ENCODE measurements at regions not wholly inside any gene's neighbourhood (a gene's known extent, or its start where the extent isn't known, plus 50 kb on each side); places are given as distances from the start of the nearest gene placed in this dataset.

DNA sequence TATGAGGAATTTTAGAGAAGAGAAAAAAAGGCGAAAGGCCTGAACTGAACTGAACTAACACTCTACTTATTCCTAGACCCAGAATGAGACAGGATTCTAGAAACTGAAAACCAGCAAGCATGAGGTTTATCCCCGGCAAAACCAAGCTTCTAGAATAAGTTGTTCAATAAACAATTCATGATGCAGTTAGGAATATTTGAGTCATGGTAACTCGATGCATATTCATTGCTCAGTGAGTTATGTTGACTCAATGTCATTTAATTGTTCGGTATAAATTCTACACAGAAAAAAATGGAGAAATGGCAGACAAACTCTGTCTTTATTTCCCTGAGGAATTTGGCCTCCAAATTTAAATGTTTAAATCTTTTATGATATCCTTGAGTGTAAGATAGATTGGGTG, 321.5 kb downstream of the SATB2 start:
- intact Hi-C loops (cut with micrococcal nuclease): no loop called here

GRCh38 chr2:199131876-199132275, 325.9 kb downstream of the SATB2 start:
- intact Hi-C loops (cut with micrococcal nuclease): no loop called here

DNA sequence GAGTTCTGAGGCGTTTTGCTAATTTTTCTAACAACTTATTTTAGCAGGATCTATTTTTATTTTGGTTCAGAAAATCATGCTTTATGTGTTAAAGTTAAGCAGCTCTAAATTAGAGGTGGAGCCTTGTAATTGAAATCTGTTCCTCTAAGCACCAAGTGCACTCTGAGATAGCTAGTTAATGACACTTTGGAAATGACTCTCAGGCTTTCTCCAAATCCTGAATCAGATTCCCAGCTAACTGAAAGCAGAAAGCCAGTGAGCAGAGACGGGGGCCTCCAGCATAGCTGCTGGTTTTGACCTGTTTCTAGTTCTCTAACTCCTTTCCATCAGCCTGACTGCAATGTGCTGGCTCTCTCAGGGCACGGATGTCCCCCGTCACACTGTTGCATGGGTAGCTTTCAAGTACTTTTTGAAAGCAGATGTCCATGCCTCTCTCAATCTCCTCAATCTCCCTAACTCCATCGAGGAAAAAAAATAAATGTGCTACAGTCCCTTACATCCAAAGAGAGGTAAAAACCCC, 326.5 kb downstream of the SATB2 start:
- intact Hi-C loops (cut with micrococcal nuclease): no loop called here

- intact Hi-C loops (cut with micrococcal nuclease): no loop called here
Observed at GRCh38 chr2:199130501-199130900, 327.2 kb downstream of the SATB2 start.

- intact Hi-C loops (cut with micrococcal nuclease): no loop called here
Observed at GRCh38 chr2:199128476-199129229, 329.1 kb downstream of the SATB2 start.

DNA sequence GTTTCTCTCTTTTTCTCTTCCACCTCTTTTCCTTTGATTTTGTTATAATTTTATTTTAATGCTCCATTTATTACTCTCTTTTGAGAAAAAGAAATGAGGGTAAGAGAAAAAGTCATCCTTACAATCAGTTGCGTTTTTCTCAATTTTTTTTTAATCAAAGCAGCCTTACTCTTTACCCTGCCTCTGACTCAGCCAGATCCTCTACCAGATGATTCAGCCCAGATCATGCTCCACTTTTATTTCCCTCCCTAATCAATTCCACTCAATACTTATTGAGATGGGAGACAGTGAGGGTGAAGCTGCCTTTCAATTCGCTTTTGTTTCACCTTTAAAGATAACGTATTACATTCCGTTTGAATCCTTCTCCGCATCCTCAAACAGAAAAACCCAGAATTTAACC, 337.9 kb downstream of the SATB2 start:
- intact Hi-C loops (cut with micrococcal nuclease): no loop called here

DNA sequence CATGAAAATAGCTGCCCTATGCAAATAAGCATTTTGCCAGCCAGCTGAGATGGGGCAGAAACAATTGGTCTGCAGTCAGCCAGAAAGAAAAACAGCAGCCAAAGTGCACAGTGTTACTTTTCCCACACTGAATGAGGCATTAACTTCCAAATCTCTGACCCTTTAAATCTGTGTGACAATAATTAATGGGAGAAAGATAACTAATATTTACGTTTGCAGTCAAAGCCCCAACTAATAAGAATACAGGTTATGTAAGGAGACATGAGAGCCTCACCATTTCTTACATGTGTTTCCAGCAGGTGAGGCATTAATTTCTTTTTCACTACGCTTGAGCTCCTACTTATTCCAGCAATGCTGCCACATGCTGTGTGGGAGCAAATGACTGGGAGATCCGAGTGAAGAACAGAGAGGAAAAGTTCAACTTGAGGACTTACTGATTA, 339.0 kb downstream of the SATB2 start:
- intact Hi-C loops (cut with micrococcal nuclease): no loop called here

DNA sequence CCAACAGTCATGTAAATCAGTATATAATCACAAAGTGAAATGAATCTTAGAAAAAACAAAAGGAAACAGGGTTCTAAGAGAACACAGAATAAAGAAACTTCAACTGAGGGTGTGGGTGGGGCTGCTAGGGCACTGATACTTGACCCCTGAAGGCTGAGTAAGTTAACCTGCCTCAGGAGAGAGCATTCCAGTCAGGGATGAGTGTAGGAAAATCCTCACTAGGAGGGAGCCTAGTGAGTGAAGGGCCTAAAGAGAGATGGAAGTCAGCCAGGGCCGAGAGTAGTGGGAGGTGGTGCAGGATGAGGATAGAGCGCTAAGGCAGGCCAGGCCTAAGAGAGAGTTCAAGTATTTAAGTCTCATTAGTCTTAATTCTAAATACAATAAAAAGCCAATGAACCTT, 342.6 kb downstream of the SATB2 start:
- intact Hi-C loops (cut with micrococcal nuclease): no loop called here

GRCh38 chr2:199113111-199113510, 344.6 kb downstream of the SATB2 start:
- intact Hi-C loops (cut with micrococcal nuclease): no loop called here

DNA sequence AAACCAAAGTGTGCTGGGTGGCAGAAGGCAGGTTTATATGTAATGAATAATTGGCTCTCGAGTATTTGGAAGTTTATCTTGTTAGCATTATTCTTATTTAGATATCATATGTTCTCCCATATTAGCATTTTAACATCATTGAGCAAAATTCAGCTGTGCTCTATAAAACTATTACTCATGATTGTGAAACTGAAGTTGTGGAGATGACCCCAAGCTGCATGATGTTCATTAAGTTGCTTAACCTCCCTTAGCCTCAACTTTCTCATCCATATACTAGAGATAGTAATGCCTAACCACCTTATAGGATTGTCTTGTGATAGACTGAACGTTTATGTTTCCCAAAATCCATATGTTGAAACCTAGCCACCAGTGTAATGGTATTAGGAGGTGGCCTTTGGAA, 346.3 kb downstream of the SATB2 start:
- intact Hi-C loops (cut with micrococcal nuclease): no loop called here

DNA sequence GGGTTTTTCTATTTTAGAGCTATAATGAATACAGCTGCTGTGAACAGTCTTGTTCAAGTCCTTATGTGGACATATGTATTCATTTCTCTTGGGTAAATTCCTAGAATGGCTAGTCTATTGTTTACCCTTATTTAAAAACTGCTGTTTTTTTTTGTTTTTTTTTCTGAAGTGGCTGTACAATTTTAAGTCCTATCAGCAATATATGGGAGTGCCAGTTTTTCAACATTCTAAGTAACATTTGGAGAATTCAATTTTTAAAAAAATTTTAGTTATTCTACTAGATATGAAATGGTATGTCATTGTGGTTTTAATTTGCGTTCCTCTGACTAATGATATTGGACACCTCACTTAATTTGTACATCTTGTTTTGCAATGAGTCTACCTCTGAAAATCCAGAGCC, 349.7 kb downstream of the SATB2 start:
- intact Hi-C loops (cut with micrococcal nuclease): no loop called here

DNA sequence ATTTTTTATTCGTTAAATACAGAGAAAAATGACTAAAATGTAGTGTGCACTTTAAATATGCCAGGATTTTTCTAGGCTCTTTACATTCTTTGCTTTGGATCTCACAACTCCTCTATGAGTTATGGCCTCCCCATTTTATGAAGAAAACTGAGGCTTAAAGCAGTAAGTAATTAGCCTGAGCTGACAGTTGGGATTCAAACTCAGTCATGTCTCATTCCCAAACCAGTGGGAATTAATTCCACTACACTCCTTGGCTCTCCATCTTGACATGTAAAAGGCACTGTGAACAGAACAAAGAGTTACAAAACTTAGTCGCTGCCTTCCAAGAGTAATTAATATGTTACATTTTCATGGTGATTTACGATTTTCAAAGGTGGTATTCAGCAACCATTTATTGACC, 351.9 kb downstream of the SATB2 start:
- intact Hi-C loops (cut with micrococcal nuclease): no loop called here

DNA sequence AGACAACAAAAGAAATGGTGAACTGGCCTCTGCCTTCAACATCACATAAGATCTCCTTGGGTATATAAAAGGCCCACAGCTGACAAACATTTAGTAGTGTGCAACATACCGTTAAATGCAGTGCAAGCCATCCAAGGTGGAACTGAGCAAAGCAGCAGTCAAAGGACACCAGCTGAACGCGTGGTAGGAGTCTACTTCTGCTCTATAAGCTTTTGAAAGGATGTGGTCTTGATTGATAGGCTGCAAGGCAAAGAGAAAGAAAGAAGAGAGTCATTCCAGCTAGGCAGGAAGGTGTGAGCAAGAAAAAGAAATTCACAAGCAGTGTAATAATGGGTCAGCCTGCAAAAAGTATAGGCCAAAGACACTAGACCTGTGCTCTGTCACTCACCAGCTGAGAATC, 356.3 kb downstream of the SATB2 start:
- intact Hi-C loops (cut with micrococcal nuclease): no loop called here

DNA sequence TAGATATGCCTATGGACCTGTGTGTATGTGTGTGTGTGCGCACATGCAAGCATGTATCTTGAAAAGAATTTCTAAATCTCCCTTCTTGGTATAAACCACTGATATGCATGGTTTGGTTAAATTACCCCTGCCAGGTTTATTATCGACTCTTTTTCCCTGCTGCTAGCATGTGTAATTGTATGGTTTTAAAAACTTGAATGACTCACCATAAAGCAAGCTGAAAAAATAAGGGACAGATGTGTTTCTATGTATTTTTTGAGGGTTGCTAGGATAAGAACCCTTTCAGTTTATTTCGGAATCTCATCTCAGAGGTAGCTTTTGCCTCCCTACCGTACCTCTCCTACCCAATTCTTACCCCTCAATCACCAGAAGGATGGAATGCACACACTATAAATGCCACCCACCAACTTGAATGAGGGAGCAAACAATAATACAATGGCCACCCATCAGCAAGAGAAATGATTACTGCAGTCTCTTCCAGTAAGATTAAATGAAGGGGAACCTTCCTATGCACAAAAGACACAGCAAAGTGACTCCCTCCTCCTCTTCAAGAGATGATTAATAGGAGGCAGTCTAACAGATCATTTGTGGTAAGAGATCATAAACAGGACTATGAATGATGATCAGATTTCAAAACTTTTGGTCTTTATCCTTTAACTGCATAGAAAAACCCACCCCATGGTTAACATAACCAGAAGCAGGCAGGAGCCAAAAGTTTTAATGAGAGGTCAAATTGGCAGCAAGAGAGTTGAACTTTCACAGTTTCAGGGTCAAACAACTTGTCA, 357.2 kb downstream of the SATB2 start:
- intact Hi-C loops (cut with micrococcal nuclease): no loop called here

DNA sequence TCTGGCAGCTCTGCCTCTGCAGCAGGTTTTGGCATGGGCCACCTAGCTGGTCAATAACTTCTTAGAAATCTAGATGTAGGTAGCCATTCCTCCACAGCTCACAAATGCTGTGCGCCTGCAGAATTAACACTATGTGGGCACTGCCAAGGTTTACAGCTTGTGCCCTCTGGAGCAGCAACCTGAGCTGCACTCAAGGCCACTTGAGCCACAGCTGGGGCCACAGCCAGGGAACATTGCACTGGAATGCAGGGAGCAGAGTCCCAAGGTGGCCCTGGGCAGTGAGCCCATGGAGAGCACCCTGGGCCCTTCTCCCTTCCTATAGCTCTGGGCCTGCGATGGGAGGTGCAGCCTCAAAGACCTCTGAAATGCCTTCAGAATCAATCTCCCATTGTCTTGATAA, 365.3 kb downstream of the SATB2 start:
- intact Hi-C loops (cut with micrococcal nuclease): no loop called here

GRCh38 chr2:199085261-199085660, 372.5 kb downstream of the SATB2 start:
- intact Hi-C loops (cut with micrococcal nuclease): no loop called here

- intact Hi-C loops (cut with micrococcal nuclease): no loop called here
Observed at GRCh38 chr2:199070322-199070949, 387.3 kb downstream of the SATB2 start.

GRCh38 chr2:199064201-199064600, 393.5 kb downstream of the SATB2 start:
- intact Hi-C loops (cut with micrococcal nuclease): no loop called here

DNA sequence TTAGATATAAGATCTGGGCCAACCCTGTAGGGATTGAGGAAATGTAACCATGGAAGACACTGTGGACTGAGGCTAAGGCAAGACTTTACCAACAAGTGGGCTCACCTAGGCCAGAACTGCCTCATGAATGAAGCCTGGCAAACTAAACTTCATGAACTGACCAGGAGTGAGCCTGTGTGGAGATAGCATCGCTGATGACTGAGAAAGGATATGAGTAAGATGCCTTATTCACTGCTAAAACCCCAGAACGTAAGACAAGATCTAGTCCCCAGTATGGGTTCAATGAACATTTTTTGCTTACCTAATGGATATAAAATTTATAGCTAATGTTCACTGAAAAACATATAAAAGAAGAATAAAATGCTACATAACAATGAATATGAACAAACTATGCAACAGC, 399.8 kb downstream of the SATB2 start:
- intact Hi-C loops (cut with micrococcal nuclease): no loop called here

- intact Hi-C loops (cut with micrococcal nuclease): no loop called here
Observed at GRCh38 chr2:199055336-199055735, 402.4 kb downstream of the SATB2 start.

DNA sequence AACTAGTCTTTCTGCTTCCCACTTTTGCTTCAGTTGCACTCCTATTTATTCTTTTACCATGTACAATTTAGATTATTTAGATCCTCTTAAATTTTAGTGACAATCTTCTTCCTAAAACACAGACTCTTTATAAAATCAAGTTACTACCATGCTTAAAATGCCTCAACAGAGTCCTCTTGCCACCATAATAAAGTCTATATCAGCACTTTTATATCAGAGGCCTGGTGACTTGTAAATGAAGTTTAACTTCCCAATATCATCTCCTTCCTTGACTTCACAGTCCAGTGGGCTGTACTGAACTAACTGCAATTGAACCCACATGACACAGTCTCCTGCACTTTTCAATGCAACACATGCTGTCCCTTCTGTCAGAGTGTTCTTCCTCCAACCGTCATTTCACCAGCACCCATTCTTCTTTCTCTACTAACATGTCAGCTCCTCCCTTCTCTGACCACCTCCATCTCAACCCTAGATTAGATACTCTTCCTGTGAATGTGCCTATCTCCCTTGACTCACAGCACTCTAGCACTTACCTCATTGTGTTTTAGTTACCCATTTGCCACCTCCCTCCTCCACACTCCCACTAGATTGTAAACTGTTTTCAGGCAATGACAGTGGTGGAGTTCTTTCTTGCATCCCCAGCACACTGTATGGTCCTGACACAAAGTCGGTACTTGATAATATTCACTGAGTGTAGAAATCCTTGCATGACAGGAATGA, 414.9 kb downstream of the SATB2 start:
- intact Hi-C loops (cut with micrococcal nuclease): no loop called here

DNA sequence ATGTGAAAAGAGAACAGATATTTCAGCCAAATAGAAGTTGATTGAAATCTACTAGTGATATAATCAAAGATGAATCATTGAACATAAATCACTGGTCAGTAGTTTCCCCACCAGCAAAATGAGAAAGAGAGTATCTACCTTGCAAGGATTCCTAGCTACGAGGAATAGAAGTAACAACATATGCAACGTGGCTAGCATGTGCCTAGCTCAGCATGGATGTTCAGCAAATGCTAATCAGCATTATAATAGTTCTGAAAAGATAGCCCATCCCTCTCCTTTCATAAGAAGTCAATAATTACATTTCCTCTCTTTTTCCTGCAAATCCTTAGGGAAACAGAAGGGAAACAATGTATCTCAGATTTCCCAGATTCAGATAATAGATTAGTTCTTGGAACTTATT, 417.2 kb downstream of the SATB2 start:
- intact Hi-C loops (cut with micrococcal nuclease): no loop called here

All from T-helper 1 cell treated with Interleukin-12 subunit alpha and Interleukin-12 subunit beta and Interleukin-4 antibody, amounts not matched to agents 30 ng/mL and 1 ng/mL, for 36 hours (primary cell).